Adrenal gland (tissue), 9 donors: ENCODE measurements at regions not wholly inside any gene's neighbourhood (a gene's known extent, or its start where the extent isn't known, plus 50 kb on each side); places are given as distances from the start of the nearest gene placed in this dataset.

ENCODE experiments used
- DNase-seq, 7 donors: peaks; one replicate each; pipeline ENCODE4 v3.0.0-alpha.2; 2019 to 2020
- H3K27ac ChIP-seq, 5 donors: fragments of 200-600 bp; sonication (generic) in 4 of 5; 1 replicate in 3 of 5; 2 replicates in 2 of 5; pipeline versions ENCODE4 v1.5.1 to v1.8.0; 2016 to 2020; ENCODE audit warnings: mild to moderate bottlenecking in 1 of 5
- H3K27me3 ChIP-seq: fragments of 200-600 bp; 2 replicates; pipeline ENCODE4 v1.8.0; 2021
- H3K36me3 ChIP-seq, 2 donors: fragments of 200-600 bp; replicated peaks in 1 of 2; 1 replicate in 1 of 2; 2 replicates in 1 of 2; pipeline versions ENCODE4 v1.5.1 to v1.8.0; 2018 to 2022
- H3K4me1 ChIP-seq, 2 donors: fragments of 200-600 bp; replicated peaks in 1 of 2; 1 replicate in 1 of 2; 2 replicates in 1 of 2; pipeline versions ENCODE4 v1.5.1 to v1.8.0; 2018 to 2021
- H3K4me3 ChIP-seq, 4 donors: fragments of 200-600 bp; sonication (generic) in 3 of 4; one replicate each; pipeline ENCODE4 v1.5.1; 2016 to 2018
- H3K9me3 ChIP-seq, 3 donors: fragments of 200-600 bp; sonication (generic) in 1 of 3; replicated peaks in 1 of 3; 1 replicate in 2 of 3; 2 replicates in 1 of 3; pipeline versions ENCODE4 v1.5.1 to v1.8.0; 2016 to 2021
- CTCF ChIP-seq, 6 experiments: fragments of 450-650 bp in 4 of 6; fragments of 200-600 bp in 2 of 6; sonication (generic) in 1 of 6; IDR thresholded peaks; 1 replicate in 5 of 6; 2 replicates in 1 of 6; pipeline versions ENCODE4 v1.5.1 to v1.8.0; 2016 to 2021; ENCODE audit warnings: antibody characterized with exemption in 6 of 6, mild to moderate bottlenecking in 2 of 6, moderate library complexity in 1 of 6
- POLR2A ChIP-seq, 2 donors: fragments of 450-650 bp; IDR thresholded peaks; one replicate each; pipeline ENCODE4 v1.6.1; 2017; ENCODE audit warnings: antibody characterized with exemption in 2 of 2, mild to moderate bottlenecking in 2 of 2, moderate library complexity in 1 of 2
- whole genome bisulfite sequencing, 4 donors: extraction: QIAGEN DNeasy Blood & Tissue Kit in 2 of 4; methylation state at CpG; one replicate each; pipeline versions ENCODE4 v1.1.5 to v1.1.7; 2013 to 2017; 5-methylcytosine and 5-hydroxymethylcytosine counted together
- intact Hi-C, 2 donors: fragments of 100-400 bp; cut with DNase I; formaldehyde crosslinking; loops; one replicate each; pipeline versions ENCODE4 v1.14.1 to v1.15.0; 2022 to 2023
- donor health status: healthy with polysubstance abuse.
- donor health status: Bipolar disorder and iron deficiency.
- donor health status: DM: yes; HTN: yes; CAD: no.
- donor health status: DM: no; HTN: no; CAD: no.
- donor health status: DM: no; HTN: no; CAD: no.

- WGBS, 4 donors = 83 to 100% (median 92%) methylated on average over 1 of the region's 1 CpG
- H3K4me1 ChIP-seq = no peaks in the 10 kb centered on the region
- intact Hi-C loops = no loop called here
These were observed 212.9 kb upstream of the SLC7A11 start for GRCh38 chr4:138455097-138455496.

GRCh38 chr4:138452826-138453225, 210.7 kb upstream of the SLC7A11 start:
- Histone ChIP-seq H3K4me3 (no peak overlapping the region), H3K9me3 (no peaks in the 10 kb centered on the region), H3K36me3 (no peaks in the 10 kb centered on the region), H3K4me1 (no peaks in the 10 kb centered on the region), H3K27me3 (no peaks in the 10 kb centered on the region), H3K27ac (no peak overlapping the region)
- intact Hi-C loops = no loop called here
- TF ChIP-seq POLR2A (IDR thresholded peaks at IDR 0.05) = no peak
- TF ChIP-seq CTCF (IDR thresholded peaks at IDR 0.05) = no peak
- no peak for DNase-seq
- 50 to 87% (median 75%) methylated on average over 2 of the region's 2 CpGs for WGBS, 4 donors

More at GRCh38 chr4:138455097-138455496, 212.9 kb upstream of the SLC7A11 start:
- Histone ChIP-seq H3K4me3 (no peak overlapping the region), H3K27ac (no peak overlapping the region), H3K27me3 (no peaks in the 10 kb centered on the region), H3K36me3 (no peaks in the 10 kb centered on the region), H3K9me3 (no peaks in the 10 kb centered on the region)
- no peak for TF ChIP-seq POLR2A (IDR thresholded peaks at IDR 0.05)
- TF ChIP-seq CTCF (IDR thresholded peaks at IDR 0.05) = no peak
- DNase-seq = no peak

- TF ChIP-seq POLR2A (IDR thresholded peaks at IDR 0.05) (no peak), CTCF (IDR thresholded peaks at IDR 0.05) (no peak)
- intact Hi-C loops = no loop called here
- 43 to 63% (median 59%) methylated on average over 1 of the region's 1 CpG for WGBS, 4 donors
These were observed 209.1 kb upstream of the SLC7A11 start for GRCh38 chr4:138451276-138451663.

GRCh38 chr4:138450546-138451275, 208.6 kb upstream of the SLC7A11 start:
- intact Hi-C loops = no loop called here
- 55 to 69% (median 56%) methylated on average over 3 of the region's 3 CpGs for WGBS, 4 donors
- no peak overlapping the region for H3K4me3 ChIP-seq
- no peaks in the 10 kb centered on the region for H3K27me3 ChIP-seq
- no peak for DNase-seq
- H3K27ac ChIP-seq = no peak overlapping the region
- H3K4me1 ChIP-seq = no peaks in the 10 kb centered on the region
- no peaks in the 10 kb centered on the region for H3K9me3 ChIP-seq
- H3K36me3 ChIP-seq = no peaks in the 10 kb centered on the region
- TF ChIP-seq CTCF (IDR thresholded peaks at IDR 0.05) = no peak
- TF ChIP-seq POLR2A (IDR thresholded peaks at IDR 0.05) = no peak

More at GRCh38 chr4:138451276-138451663, 209.1 kb upstream of the SLC7A11 start:
- H3K4me3 ChIP-seq = no peak overlapping the region
- DNase-seq = no peak
- H3K27me3 ChIP-seq = no peaks in the 10 kb centered on the region
- no peaks in the 10 kb centered on the region for H3K36me3 ChIP-seq
- H3K27ac ChIP-seq = no peak overlapping the region
- no peaks in the 10 kb centered on the region for H3K9me3 ChIP-seq
- H3K4me1 ChIP-seq = no peaks in the 10 kb centered on the region
